ENCODE measurements at regions not wholly inside any gene's neighbourhood (a gene's known extent, or its start where the extent isn't known, plus 50 kb on each side); places are given as distances from the start of the nearest gene placed in this dataset.

DNA sequence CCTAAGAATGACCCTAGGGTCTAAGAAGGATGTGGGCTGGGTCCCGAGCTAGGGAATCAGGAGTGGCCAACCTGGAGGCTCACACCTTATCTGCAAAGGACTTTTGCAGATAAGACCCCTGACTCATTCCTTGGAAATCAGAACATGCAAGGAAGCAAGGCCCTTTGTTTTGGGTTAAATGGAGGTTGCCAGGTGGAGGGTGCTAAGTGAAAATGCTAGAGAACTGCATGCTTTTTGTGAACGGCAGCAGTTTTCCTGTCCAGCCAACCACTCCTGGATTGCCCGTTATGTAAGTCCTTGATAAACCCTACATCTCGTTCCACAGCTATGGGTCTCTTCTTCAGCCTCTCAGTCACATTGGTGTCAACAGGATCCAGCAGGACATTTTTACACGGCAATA is 52.1 kb upstream of the CST7 start:
- Histone ChIP-seq H3K4me3 (no peak overlapping the region), H3K36me3 (no peaks in the 10 kb centered on the region), H3K9me3 (peaks cover 0 to 28% (median 0%) of the 10 kb centered on the region in 3 donors), H3K4me1 (no peaks in the 10 kb centered on the region), H3K27me3 (no peaks in the 10 kb centered on the region), H3K27ac (no peak overlapping the region)
- TF ChIP-seq POLR2A (IDR thresholded peaks at IDR 0.05) (no peak), EP300 (IDR thresholded peaks at IDR 0.05) (no peak), POLR2AphosphoS5 (IDR thresholded peaks at IDR 0.05) (no peak)
- TF ChIP-seq, protein P1, sequence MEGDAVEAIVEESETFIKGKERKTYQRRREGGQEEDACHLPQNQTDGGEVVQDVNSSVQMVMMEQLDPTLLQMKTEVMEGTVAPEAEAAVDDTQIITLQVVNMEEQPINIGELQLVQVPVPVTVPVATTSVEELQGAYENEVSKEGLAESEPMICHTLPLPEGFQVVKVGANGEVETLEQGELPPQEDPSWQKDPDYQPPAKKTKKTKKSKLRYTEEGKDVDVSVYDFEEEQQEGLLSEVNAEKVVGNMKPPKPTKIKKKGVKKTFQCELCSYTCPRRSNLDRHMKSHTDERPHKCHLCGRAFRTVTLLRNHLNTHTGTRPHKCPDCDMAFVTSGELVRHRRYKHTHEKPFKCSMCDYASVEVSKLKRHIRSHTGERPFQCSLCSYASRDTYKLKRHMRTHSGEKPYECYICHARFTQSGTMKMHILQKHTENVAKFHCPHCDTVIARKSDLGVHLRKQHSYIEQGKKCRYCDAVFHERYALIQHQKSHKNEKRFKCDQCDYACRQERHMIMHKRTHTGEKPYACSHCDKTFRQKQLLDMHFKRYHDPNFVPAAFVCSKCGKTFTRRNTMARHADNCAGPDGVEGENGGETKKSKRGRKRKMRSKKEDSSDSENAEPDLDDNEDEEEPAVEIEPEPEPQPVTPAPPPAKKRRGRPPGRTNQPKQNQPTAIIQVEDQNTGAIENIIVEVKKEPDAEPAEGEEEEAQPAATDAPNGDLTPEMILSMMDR (IDR thresholded peaks at IDR 0.05): no peak
- no peak for ATAC-seq
- WGBS, 2 donors (ENCODE audit: low coverage in 1 of 2): 38 to 70% methylated on average over 4 to 5 of the region's 5 CpGs

- no peak overlapping the region for H3K27ac ChIP-seq
- no peak for ATAC-seq
- H3K4me1 ChIP-seq: no peaks in the 10 kb centered on the region
- H3K4me3 ChIP-seq: no peak overlapping the region
- H3K27me3 ChIP-seq: no peaks in the 10 kb centered on the region
- 53 to 95% methylated on average over 3 of the region's 4 CpGs for WGBS, 2 donors (ENCODE audit: low coverage in 1 of 2)
- TF ChIP-seq POLR2AphosphoS5 (IDR thresholded peaks at IDR 0.05) (no peak), POLR2A (IDR thresholded peaks at IDR 0.05) (no peak), EP300 (IDR thresholded peaks at IDR 0.05) (no peak)
- TF ChIP-seq, protein P1 (IDR thresholded peaks at IDR 0.05): no peak
- peaks cover 0 to 28% (median 0%) of the 10 kb centered on the region in 3 donors for H3K9me3 ChIP-seq
- H3K36me3 ChIP-seq: no peaks in the 10 kb centered on the region
Observed at GRCh38 chr20:24897974-24898373, 51.1 kb upstream of the CST7 start.

DNA sequence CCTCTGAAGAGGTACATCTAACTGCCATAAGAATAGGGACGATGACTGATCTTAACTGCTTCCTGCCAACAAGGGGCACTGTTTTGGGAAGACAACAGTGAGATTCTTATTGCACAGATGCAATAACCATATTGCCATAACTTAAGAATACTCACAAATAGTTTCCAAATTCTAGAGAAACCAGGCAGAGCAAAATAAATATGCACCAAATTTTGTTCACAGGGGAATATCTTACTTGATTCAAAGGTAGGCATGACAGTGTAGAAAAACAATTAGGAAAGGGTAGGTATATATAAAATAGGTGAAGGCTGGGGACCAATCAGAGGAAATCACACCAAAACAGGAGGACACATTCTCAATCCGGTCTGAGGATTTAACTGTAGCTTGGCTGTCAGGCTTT is 49.9 kb upstream of the CST7 start:
- TF ChIP-seq POLR2AphosphoS5 (IDR thresholded peaks at IDR 0.05) (no peak), POLR2A (IDR thresholded peaks at IDR 0.05) (no peak), EP300 (IDR thresholded peaks at IDR 0.05) (no peak)
- TF ChIP-seq, protein P1 (IDR thresholded peaks at IDR 0.05): no peak
- Histone ChIP-seq H3K4me3 (no peak overlapping the region), H3K9me3 (peaks cover 0 to 28% (median 0%) of the 10 kb centered on the region in 3 donors), H3K27me3 (no peaks in the 10 kb centered on the region), H3K27ac (no peak overlapping the region), H3K36me3 (no peaks in the 10 kb centered on the region), H3K4me1 (no peaks in the 10 kb centered on the region)
- WGBS, 2 donors (ENCODE audit: low coverage in 1 of 2): 62 to 100% methylated on average over 2 of the region's 2 CpGs
- no peak for ATAC-seq

All from gastroesophageal sphincter (tissue), 4 donors.